Activated CD4-positive, alpha-beta T cell treated with anti-CD3 and anti-CD28 coated beads, Interleukin-2, amount 10 ng/mL, durations not matched to agents 24 days and 14 days (primary cell): ENCODE measurements at regions not wholly inside any gene's neighbourhood (a gene's known extent, or its start where the extent isn't known, plus 50 kb on each side); places are given as distances from the start of the nearest gene placed in this dataset.
A peak's percentile ranks its signal among the peaks of the same experiment; 100 is the strongest.

Source experiments
- DNase-seq: peaks from one replicate; pipeline ENCODE4 v3.0.0; 2022
- H3K27ac Mint-ChIP-seq: one replicate; pipeline ENCODE4 v1.8.0; 2022; ENCODE audit warnings: mild to moderate bottlenecking, mixed read lengths
- H3K27me3 Mint-ChIP-seq: one replicate; pipeline ENCODE4 v1.8.0; 2022; ENCODE audit warnings: mixed read lengths
- H3K36me3 Mint-ChIP-seq: one replicate; pipeline ENCODE4 v1.8.0; 2022; ENCODE audit warnings: low read depth, mild to moderate bottlenecking, mixed read lengths
- H3K4me1 Mint-ChIP-seq: one replicate; pipeline ENCODE4 v1.8.0; 2021; ENCODE audit warnings: mixed read lengths
- H3K4me3 Mint-ChIP-seq: one replicate; pipeline ENCODE4 v1.8.0; 2022; ENCODE audit warnings: mild to moderate bottlenecking, moderate library complexity, mixed read lengths
- H3K9me3 Mint-ChIP-seq: one replicate; pipeline ENCODE4 v1.8.0; 2021; ENCODE audit warnings: mixed read lengths
- intact Hi-C: fragments of 100-400 bp; cut with micrococcal nuclease; formaldehyde crosslinking; loops from one replicate; pipeline ENCODE4 v1.15.1; 2023

DNA sequence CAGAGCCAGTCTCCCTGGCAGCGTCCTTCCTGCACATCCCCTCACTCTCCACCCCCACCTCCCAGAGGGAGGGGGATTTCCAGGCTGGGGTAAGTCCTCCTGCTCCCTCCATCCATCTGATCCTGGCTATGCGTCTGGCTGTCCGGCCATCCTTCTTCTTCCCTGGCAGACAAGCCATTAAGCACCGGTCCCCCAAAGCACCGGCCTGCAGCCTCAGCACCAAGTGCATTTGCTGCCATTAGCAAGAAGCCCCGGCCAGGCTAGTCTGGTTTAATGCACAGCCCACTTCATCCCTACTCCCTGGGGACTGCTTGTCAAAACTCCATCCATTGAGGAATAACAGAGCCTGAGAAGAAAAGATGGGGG lies 208.7 kb upstream of the IER5L start:
- Mint-ChIP-seq H3K4me1 (peaks cover 4% of the 10 kb centered on the region), H3K27me3 (peaks cover 6% of the 10 kb centered on the region), H3K27ac (no peak overlapping the region), H3K4me3 (no peak overlapping the region), H3K36me3 (no peaks in the 10 kb centered on the region), H3K9me3 (no peaks in the 10 kb centered on the region)
- no peak for DNase-seq
- intact Hi-C loops: no loop called here

DNA sequence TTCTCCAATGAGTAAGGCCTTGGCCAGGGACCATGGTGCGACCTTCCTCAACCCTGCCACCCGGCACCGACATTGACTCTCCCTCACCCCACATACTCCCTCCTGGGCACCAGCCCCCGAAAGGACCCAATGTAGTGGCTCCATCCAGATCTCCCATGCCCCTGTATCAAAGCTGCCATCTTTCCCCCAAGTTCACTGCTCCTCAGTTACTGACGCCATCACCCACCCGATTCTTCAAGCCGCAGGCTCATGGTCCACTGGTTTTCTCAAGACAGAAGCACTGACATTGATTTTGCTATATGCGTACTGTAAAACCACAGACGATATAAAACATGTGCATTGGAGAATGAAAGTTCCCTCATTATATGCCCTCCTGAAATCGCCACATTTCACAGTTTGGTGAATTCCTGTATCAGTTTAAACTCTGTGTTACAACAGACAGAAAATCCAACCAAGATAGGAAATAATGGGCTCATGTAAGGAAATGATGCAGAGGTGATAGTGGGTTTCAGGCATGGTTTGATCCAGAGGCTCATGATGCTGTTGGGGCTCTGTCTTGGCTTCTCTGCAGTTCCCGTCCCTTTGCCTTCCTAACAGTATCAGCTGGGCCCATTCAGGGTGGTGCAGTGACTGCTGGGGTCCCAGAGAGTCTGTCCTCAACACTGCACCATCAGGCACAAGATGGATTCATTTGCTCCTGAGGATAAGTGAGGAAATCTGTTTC lies 207.3 kb upstream of the IER5L start:
- Mint-ChIP-seq H3K27ac (peak overlapping the region; percentile 74), H3K9me3 (no peaks in the 10 kb centered on the region), H3K27me3 (peaks cover 8% of the 10 kb centered on the region), H3K36me3 (no peaks in the 10 kb centered on the region), H3K4me1 (peaks cover 4% of the 10 kb centered on the region), H3K4me3 (peak overlapping the region; percentile 22)
- intact Hi-C loops: no loop called here
- no peak for DNase-seq

DNA sequence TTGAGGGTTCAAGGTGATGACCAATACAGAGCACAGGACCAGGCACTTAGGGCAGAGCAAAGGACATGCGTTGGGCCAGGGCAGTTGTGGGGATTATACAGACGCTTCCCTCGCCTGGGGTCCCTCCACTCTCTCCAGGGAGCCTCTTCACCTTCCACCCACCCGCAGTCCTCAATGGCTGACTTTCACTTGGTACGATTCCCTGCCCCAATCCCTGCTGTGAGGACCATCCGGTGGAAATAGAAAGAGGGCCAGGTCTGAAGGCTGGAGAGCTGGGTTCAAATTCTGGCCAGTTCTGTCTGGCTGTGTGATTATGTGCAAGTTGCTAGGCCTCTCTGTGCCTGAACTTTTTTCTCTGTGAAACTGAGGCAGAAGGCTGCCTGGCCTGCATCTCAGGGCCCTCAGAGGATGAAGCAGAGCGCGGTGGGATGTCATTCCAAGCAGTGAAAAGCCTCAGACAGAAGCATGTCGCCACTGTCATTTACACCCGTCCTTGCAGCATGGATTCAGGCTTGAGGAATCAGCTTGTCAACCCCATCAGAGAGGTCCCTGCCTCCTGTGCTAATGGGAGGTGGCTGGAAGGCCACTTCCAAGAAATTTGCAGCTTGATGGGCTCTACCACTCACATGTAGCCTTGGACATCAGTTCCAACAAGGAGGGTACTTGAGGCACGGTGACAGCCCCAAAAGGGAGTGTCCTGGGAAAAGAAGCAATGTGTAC lies 206.6 kb upstream of the IER5L start:
- Mint-ChIP-seq H3K27ac (peak overlapping the region; percentile 16), H3K9me3 (no peaks in the 10 kb centered on the region), H3K4me1 (peaks cover 4% of the 10 kb centered on the region), H3K36me3 (no peaks in the 10 kb centered on the region), H3K4me3 (peak overlapping the region; percentile 68), H3K27me3 (peaks cover 7% of the 10 kb centered on the region)
- intact Hi-C loops: no loop called here
- DNase-seq: no peak

DNA sequence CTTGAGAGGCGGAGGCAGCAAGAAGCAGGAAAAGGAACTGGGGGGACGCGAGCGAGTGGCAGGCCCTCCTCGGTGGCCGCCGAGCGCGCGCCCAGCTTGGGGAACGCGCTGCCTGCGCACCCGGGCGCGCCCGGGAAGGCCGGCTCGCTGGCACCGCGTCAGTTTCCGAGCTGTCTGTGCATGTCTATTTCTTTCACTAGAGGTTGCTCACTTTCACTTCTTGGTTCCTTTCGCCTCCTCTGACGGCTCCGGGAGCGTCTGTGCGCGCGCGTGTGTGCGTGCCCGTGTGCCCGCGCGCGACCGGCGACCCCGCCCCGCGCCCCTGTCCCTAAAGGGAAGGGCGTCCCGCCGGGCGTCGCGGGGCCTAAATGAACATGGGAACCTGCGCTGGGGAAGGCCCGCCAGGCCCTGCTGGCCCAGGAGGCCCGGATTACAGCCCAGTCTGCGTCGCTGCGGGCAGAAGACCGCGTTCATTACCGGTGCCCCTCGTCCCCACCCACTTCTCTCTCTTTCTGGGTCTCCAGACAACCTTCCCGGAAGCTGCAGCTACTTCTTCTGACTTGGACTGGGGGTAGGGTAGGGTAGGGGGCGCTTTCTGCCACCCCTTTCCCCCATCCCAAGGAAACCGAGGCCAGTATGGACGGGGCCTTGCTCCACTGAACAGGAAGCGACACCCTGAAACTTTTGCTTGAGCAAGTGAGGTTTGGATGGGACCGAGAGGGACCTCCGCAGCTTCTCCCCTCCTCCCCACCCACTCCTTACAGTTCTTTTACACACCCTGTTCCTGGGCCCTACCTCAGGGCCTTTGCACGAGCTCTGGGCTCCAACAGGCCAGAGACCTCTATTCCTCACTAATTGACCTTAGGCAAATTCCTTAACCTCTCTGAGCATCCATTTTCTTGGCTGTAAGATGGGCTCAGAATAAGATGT lies 205.8 kb upstream of the IER5L start:
- DNase-seq: peak; percentile 92
- H3K9me3 Mint-ChIP-seq: no peaks in the 10 kb centered on the region
- intact Hi-C loops: loop anchor here (2.0 kb wide), 2 partner anchors 29 to 53 kb away; no protein-coding TSS in a partner anchor
- H3K36me3 Mint-ChIP-seq: no peaks in the 10 kb centered on the region
- H3K27me3 Mint-ChIP-seq: peaks cover 7% of the 10 kb centered on the region
- H3K27ac Mint-ChIP-seq: peak overlapping the region; percentile 47
- H3K4me3 Mint-ChIP-seq: peak overlapping the region; percentile 68
- peaks cover 4% of the 10 kb centered on the region for H3K4me1 Mint-ChIP-seq

DNA sequence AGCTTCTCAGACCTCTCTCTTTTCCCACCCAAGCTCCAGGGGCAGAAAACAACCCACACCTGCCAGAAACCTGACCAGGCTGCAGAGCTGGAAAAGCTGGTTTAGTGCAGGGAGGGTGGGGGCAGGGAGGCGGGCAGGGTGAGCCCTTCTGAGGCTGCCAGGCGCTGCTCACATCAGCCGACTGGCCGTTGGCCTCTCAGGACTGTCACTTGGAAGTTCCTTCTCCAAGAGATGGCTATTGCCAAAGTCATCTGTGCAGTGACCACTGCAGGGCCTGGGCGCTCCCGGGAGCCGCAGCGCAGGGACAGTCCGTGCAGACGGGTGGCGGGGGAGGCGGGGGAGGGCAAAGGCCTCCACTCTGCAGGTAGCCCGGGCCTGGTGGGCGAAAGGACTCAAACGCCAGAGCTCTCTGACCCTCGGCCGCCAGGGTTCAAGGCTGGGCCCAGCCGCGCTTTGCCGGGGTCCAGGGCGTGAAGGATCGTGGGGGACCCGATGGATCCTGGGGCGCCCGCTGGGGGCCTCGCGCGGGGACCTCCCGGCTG lies 205.0 kb upstream of the IER5L start:
- no peak for DNase-seq
- peaks cover 7% of the 10 kb centered on the region for H3K27me3 Mint-ChIP-seq
- intact Hi-C loops: loop anchor here (2.0 kb wide), 2 partner anchors 30 to 54 kb away; no protein-coding TSS in a partner anchor
- H3K9me3 Mint-ChIP-seq: no peaks in the 10 kb centered on the region
- no peaks in the 10 kb centered on the region for H3K36me3 Mint-ChIP-seq
- H3K27ac Mint-ChIP-seq: no peak overlapping the region
- H3K4me3 Mint-ChIP-seq: peak overlapping the region; percentile 68
- peaks cover 4% of the 10 kb centered on the region for H3K4me1 Mint-ChIP-seq

DNA sequence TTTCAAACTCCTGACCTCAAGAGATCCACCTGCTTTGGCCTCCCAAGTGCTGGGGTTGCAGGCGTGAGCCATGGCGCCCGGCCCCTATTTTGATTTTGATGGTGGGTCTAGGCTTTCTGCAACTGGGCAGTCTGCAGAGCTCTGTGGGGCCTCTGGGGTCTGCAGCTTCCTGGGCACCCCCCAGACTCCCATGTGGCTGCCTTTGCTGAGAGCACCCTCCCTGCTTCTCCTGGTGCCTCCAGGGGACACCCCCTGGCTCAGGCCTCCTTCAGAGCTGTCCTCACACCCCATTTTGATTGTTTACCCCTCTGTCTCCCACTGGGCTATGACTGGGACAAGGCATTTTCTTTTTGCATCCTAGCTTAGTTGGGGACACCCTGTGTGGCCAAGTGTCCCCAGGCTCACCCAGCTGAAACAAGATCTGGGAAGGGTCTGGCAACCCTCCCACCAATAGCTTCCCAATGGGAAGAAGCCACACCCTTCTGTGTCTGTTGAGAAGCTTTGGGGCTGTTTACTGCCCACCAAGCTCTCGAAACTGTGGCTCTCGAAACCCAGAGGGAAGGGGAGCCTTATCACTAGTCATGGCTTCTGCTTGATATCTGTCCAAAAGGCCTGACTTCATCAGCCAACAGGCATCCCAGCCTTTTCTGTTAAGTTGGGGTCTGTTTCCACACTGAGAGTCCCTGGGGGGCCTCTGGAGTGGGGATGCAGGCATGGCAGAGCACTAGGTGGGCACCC lies 204.4 kb upstream of the IER5L start:
- H3K36me3 Mint-ChIP-seq: no peaks in the 10 kb centered on the region
- H3K9me3 Mint-ChIP-seq: no peaks in the 10 kb centered on the region
- intact Hi-C loops: loop anchor here (2.0 kb wide), 2 partner anchors 30 to 54 kb away; no protein-coding TSS in a partner anchor
- peak overlapping the region; percentile 35 for H3K4me3 Mint-ChIP-seq
- peaks cover 4% of the 10 kb centered on the region for H3K4me1 Mint-ChIP-seq
- H3K27me3 Mint-ChIP-seq: peaks cover 6% of the 10 kb centered on the region
- H3K27ac Mint-ChIP-seq: no peak overlapping the region
- DNase-seq: no peak

DNA sequence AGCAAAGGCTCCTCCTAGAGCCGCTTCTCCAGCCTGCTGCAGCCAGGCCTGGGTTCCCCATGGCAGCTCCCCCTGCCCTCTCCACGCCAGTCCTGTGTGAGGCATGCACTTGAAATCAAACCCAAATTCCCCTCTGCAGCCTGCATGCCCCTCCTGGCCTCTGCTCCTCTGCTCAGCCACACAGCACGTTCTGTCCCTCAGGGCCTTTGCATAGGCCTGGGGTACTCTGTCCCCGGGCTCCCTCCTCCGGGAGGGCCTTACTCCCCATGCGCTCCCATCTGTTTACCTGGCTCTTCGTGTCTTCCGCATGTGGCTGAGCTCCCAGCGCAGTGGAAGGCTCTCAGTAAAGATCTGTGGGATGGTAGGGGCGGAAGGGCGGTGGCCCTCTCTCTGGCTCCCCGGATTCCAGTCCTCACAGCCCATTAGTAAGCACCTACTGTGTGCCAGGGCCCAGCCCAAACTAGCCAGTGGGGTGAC lies 203.5 kb upstream of the IER5L start:
- intact Hi-C loops: no loop called here
- Mint-ChIP-seq H3K27ac (no peak overlapping the region), H3K27me3 (peaks cover 8% of the 10 kb centered on the region), H3K4me1 (peaks cover 4% of the 10 kb centered on the region), H3K9me3 (no peaks in the 10 kb centered on the region), H3K4me3 (no peak overlapping the region), H3K36me3 (no peaks in the 10 kb centered on the region)
- DNase-seq: no peak

DNA sequence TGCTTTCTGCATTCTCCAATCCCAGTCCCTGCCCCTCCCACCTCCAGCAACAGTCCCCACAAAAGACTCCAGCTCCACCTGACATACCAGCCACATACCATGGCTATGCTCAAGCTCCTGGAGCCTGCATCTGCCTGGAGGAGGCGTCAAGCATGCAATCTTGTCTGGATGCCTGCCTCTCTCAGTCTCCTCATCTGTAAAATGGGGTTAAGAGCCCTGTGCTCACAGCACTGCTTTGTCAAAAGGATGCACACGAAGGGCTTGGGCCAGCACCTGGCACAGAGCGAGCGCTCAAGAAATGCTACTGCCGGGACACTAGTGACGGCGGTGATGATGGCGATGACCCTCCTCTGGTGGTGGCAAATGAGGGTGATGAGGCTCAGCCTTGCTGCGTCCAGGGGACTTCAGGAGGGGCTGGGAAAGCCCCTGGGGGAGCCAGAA lies 202.9 kb upstream of the IER5L start:
- no peak overlapping the region for H3K4me3 Mint-ChIP-seq
- no peak for DNase-seq
- intact Hi-C loops: no loop called here
- peaks cover 4% of the 10 kb centered on the region for H3K4me1 Mint-ChIP-seq
- H3K9me3 Mint-ChIP-seq: no peaks in the 10 kb centered on the region
- H3K36me3 Mint-ChIP-seq: no peaks in the 10 kb centered on the region
- H3K27ac Mint-ChIP-seq: no peak overlapping the region
- peaks cover 8% of the 10 kb centered on the region for H3K27me3 Mint-ChIP-seq

DNA sequence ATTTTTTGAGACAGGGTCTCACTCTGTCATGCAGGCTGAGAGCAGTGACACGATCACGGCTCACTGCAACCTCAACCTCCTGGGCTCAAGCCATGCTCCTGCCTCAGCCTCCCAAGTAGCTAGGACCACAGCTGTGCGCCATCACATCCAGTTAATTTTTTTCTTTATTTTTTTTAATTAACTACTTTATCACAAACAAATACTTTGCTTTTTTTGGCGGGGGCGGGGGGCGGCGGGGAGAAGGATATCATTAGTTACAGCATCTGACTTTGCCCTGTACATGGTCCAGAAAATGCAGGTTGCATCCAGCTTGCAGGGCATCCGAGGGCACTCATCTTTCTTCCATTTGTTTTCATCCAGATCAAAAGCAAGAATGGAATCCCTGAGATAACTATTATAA lies 201.8 kb upstream of the IER5L start:
- H3K9me3 Mint-ChIP-seq: no peaks in the 10 kb centered on the region
- no peak overlapping the region for H3K27ac Mint-ChIP-seq
- no peak overlapping the region for H3K4me3 Mint-ChIP-seq
- peaks cover 1% of the 10 kb centered on the region for H3K4me1 Mint-ChIP-seq
- peaks cover 15% of the 10 kb centered on the region for H3K27me3 Mint-ChIP-seq
- no peak for DNase-seq
- no peaks in the 10 kb centered on the region for H3K36me3 Mint-ChIP-seq
- intact Hi-C loops: no loop called here

DNA sequence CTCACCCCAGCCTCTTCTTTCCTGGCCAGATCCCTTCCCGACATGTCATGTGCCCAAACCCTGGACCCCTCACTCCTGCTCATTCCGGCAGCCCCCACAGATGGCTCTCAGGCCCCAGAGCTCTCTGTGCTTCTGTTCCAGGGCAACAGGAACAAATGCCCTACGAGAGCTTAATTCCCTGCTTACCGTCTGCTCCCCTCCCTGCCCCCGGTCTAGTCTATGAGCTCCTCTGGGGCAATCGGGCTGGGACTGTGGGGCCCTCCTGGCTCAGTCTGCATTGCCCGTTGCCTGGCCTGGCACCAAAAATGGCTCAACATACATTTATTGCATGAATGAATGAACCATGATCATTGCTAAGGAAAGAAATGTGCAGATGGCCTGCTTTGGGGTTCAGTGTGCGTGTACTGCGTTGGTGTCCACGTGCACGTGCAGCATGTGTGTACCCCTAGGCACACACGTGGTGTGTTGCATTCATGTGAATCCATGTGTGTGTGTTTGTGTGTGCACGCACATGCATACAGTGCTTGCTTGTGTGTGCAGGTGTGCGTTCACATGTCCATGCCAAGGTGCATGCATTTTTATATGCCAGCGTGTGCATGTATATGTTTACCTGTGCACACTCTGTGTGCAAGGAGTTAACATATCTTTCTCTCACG lies 201.2 kb upstream of the IER5L start:
- intact Hi-C loops: no loop called here
- H3K4me1 Mint-ChIP-seq: no peaks in the 10 kb centered on the region
- H3K9me3 Mint-ChIP-seq: no peaks in the 10 kb centered on the region
- H3K4me3 Mint-ChIP-seq: no peak overlapping the region
- peaks cover 16% of the 10 kb centered on the region for H3K27me3 Mint-ChIP-seq
- no peak for DNase-seq
- H3K27ac Mint-ChIP-seq: no peak overlapping the region
- no peaks in the 10 kb centered on the region for H3K36me3 Mint-ChIP-seq

DNA sequence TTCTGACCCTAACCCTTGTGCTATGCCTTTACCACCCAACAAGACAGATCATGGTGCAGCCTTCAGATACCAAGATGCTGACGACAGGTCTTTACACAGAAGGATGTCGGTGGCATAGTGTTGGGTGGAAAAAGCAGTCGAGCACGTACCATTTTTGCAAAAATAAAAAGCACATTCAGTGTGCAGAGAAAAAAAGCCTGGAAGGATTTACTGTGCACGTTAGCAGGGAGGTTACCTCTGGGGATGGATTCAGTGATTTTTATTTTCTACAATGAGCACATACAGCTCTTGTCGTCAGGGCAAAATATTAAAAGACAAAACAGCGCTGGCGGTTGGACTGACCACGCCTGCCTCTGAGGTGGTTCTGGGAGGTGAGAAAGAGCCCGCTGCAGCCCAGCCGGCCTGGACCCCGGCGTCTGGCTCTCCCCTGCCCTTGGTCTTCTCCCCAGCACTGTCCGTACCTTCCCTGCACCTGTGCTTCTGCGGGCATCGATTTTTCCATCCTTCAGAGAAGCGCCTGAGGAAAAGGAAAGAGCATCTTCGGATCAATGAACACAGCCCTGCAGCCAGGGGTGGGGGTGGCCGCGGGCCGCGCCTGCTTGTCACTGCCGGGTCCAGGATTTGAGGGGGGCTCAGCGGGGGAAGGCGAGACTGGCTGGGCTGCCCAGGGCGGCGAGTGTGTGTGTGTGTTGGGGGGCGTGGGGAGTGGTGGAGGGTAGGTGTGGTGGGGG lies 200.0 kb upstream of the IER5L start:
- H3K27me3 Mint-ChIP-seq: peaks cover 18% of the 10 kb centered on the region
- intact Hi-C loops: no loop called here
- no peak overlapping the region for H3K27ac Mint-ChIP-seq
- no peak overlapping the region for H3K4me3 Mint-ChIP-seq
- H3K4me1 Mint-ChIP-seq: no peaks in the 10 kb centered on the region
- H3K36me3 Mint-ChIP-seq: no peaks in the 10 kb centered on the region
- H3K9me3 Mint-ChIP-seq: no peaks in the 10 kb centered on the region
- DNase-seq: no peak

DNA sequence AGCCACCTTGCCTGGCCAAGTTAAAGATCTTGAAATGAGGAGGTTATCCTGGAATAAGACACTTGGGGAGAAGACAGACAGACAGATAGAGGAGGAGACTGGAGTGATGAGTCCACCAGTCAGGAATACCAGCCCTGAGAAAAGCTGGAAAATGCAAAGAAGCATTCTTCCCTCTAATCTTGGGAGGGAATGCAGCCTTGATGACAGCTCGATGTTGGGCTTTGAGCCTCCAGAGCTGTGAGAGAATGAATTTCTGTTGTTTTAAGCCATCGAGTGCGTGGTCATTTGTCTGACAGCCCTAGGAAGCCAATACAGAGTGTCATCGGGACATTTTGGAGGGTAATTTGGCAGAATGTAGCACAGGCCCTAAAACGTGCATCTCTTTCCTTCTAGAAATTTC lies 199.1 kb upstream of the IER5L start:
- no peak overlapping the region for H3K4me3 Mint-ChIP-seq
- intact Hi-C loops: no loop called here
- H3K27me3 Mint-ChIP-seq: peaks cover 18% of the 10 kb centered on the region
- no peaks in the 10 kb centered on the region for H3K4me1 Mint-ChIP-seq
- no peak for DNase-seq
- H3K36me3 Mint-ChIP-seq: no peaks in the 10 kb centered on the region
- H3K27ac Mint-ChIP-seq: no peak overlapping the region
- no peaks in the 10 kb centered on the region for H3K9me3 Mint-ChIP-seq
